Stimulated activated CD8-positive, alpha-beta memory T cell treated with anti-CD3 and anti-CD28 coated beads, Interleukin-4, amount 100 ng/mL, for 1 hour (primary cell): ENCODE measurements at regions not wholly inside any gene's neighbourhood (a gene's known extent, or its start where the extent isn't known, plus 50 kb on each side); places are given as distances from the start of the nearest gene placed in this dataset.
"Not testable (repeated sequence)": the region's sequence is repeated elsewhere in the genome, so short reads cannot be mapped to it uniquely, and the experiment has no call there.

Source experiments
- DNase-seq, 2 donors: peaks; one replicate each; pipeline ENCODE4 v3.0.0-alpha.2; 2020; ENCODE audit warnings: low read depth in 2 of 2, low spot score in 1 of 2

GRCh38 chr18:57954935-57955334 is 89.1 kb upstream of the NEDD4L start:
- DNase-seq, result no peak

- DNase-seq, result no peak
Observed at GRCh38 chr18:57953883-57954282, 90.1 kb upstream of the NEDD4L start.

GRCh38 chr18:57951999-57952774 is 91.8 kb upstream of the NEDD4L start:
- no peak for DNase-seq

DNA sequence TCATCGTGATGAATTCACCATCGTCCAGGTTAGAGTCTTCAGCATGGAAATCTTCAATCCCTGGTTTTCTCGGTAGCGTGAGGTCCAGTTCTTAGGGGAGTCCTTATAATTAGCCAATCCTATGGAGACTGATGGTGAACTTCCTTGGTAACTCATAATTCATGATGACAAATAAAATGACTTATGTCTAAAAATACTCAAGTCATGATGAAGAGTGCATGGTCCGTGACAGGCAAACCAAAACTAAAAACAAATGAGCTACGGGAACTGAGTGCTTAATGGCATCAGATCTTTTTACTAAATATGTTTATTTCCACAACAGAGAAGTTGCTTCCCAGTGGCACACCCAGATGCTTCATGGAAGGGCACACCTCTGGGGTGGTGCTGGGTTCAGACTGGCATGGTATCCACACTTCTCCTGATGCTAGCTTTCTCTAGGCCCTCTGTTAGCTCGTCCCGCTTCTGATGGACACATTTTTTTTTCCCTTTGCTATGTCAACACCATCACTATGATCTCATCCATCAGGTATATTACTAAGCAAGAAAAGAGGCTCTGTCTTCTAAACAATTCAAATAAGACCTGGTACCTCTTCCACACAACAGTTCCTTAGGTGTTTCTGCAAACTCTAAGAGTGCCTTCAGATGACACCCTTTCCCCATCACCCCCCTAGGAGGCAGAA is 92.8 kb upstream of the NEDD4L start:
- no peak for DNase-seq

DNA sequence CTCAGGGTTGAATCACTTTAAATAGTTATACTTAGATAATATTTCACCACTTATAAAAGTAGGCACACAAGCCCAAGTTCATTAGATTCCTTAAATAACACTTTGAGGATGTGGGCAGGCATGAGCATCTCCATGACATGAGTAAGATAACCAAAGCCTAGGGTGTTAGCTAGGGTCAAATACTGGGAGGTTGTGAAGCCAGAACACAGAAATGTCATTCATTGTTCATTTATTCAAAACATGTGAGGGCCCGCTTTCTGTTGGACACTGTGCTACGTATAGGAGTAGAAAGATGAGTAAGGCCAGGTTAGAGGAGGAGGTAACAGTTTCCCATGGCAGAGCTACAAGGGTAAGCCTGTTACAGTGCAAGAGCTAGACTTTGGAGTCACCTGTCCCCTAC is 93.5 kb upstream of the NEDD4L start:
- DNase-seq, result no peak

DNA sequence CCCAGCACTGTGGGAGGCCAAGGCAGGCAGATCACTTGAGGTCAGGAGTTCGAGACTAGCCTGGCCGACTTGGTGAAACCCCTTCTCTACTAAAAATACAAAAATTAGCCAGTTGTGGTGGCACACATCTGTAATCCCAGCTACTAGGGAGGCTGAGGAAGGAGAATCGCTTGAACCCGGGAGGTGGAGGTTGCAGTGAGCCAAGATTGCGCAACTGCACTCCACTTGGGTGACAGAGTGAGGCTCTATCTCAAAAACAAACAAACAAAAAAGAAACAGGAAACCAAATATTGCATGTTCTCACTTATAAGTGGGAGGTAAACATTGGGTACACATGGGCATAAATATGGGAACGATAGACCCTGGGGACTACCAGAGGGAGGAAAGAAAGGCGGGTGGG is 94.7 kb upstream of the NEDD4L start:
- DNase-seq, result not testable (repeated sequence)

DNA sequence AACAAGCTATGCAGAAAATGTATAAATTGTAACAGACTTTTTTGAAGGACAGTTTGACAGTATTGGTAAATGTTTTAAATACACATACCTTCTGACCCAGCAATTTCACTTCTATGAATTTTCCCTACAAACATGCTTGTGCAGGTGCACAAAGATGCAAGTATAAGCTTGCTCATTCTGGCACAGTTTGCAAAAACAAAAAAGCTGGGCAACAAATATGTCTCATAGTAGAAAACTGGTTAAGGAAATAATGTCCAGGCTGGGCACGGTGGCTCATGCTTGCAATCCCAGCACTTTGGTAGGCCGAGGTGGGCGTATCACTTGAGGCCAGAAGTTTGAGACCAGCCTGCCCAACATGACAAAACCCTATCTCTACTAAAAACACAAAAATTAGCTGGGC is 96.9 kb upstream of the NEDD4L start:
- DNase-seq, result no peak

DNA sequence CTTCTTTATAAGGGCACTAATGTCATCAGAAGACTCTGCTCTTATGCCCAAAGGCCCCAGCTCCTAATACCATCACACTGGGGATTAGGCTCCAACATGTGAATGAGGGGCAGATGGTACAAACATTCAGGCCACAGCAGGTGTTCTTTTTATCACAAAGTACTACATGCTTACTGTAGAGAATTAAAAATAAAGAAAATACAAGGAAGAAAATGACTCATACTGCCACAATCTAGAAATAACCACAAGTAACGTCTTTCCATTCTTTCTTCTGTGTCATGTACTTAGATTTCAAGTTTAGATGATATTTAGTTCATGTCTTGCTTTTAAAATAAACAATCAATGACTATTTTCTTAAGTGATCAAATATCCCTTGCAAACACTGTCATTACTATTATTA is 100.3 kb upstream of the NEDD4L start:
- DNase-seq, result no peak

DNA sequence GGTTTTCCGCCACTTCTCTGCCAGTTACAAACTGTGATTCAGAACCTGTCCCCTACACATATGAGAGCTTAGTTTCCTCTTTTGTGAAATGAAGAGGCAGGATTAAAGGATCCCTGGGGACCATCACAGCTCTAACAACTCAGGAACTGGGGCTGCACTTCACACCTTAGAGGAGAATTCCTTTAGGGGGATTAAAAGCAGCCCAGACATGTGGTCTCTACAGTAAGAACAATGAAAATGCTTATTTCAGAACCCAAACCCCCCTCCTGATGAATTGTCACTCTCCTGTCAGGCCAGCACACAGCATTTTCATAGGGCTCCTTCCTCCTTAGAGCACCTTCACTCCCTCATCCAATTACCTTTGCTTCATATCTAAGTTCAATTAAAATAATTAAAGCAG is 101.5 kb upstream of the NEDD4L start:
- no peak for DNase-seq

- DNase-seq, result no peak
Observed at GRCh38 chr18:57941841-57942489, 102.1 kb upstream of the NEDD4L start.

GRCh38 chr18:57940166-57940660 is 103.8 kb upstream of the NEDD4L start:
- DNase-seq, result no peak

GRCh38 chr18:57934375-57934774 is 109.7 kb upstream of the NEDD4L start:
- DNase-seq, result not testable (repeated sequence)

DNA sequence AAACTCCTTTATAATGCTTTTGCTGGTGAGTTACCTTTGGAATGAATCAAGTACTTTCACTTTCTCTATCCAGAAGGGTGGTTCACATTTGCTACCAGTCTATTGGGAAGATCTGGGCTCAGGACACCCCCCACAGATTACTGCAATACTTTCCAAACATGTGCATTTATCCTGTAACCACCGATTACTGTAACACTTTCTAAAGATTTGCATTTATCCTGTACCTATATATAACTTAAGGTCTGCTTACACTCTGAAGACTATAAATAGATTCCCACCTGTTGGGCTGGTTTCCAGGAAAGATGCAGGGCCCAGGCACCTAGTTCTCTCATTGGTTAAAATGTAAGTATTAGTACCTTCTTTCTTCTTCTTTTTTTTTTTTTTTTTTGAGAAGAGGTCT is 113.0 kb upstream of the NEDD4L start:
- DNase-seq, result no peak

DNA sequence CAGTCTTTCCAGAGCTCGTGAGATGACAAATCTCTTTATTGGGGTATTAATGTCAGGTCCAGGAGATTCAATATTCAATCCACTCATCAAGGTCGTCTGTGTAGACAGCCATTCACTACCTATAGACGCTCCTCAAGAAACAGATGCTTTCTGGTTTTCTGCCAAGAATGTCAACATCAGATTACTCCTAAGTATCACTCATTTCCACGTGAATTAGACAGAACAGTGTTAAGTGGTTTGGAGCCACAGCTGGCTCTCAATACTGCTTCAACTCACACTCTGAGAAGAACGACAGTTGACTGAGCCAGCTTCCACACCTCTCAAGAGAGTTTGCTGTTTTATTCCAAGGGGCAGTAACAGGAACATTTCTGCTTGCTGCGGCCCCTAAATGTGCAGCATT is 113.5 kb upstream of the NEDD4L start:
- DNase-seq, result no peak

GRCh38 chr18:57929922-57930321 is 114.1 kb upstream of the NEDD4L start:
- DNase-seq, result no peak

DNA sequence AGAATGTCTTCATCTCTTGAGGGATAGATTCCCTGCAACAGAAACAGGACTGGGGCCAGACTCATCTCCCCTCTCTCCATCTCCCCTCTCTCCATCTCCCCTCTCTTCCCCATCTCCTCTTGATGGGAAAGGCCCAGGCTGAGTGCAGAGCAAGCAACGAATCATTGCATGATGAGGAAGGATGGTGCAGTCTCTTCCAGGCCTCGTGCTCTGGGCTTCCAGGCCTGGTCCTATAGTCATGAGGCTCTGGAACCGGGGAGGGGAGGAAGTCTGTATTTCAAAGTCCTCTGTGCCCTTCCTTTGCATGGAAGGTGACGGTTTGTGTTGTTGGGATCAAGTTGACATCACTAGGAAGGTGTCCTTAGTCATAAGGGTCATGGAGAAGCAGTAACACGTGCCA is 115.6 kb upstream of the NEDD4L start:
- DNase-seq, result no peak

DNA sequence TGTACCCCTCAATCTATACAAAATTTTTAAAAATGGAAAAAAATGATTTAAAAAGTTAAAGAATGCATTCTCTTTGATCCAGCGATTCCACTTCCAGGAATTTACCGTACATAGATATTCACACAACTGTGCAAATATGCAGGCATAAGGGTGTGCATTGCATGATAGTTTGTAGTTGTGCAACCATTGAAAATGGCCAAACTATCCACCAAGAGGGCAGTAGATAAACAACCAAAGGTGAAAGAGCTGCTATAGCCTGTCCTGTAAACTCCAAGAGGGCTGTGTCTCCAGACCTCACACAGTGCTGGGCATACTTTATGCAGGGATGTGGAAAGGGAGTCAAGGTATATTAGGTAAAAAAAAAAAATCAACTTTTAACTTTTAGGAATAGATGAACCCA is 116.5 kb upstream of the NEDD4L start:
- DNase-seq, result no peak

DNA sequence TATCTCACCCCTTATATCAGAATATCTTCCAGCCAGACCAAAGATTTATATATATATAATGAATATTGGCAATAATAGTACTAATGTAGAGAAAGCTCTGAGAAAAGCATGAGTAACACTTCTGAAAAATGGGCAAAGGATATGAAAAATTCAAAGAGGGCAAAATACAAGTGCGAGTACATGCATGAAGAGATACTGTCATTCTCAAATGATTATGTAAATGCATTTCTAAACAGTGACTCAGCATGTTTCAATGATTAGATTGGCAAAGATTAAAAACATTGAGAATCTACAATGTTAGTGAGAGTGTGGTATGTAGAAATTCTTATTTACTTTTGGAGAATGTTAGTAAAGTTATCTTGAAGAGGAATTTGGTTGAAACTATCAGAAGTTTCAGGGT is 118.3 kb upstream of the NEDD4L start:
- DNase-seq, result no peak

GRCh38 chr18:57923611-57924010 is 120.4 kb upstream of the NEDD4L start:
- no peak for DNase-seq

DNA sequence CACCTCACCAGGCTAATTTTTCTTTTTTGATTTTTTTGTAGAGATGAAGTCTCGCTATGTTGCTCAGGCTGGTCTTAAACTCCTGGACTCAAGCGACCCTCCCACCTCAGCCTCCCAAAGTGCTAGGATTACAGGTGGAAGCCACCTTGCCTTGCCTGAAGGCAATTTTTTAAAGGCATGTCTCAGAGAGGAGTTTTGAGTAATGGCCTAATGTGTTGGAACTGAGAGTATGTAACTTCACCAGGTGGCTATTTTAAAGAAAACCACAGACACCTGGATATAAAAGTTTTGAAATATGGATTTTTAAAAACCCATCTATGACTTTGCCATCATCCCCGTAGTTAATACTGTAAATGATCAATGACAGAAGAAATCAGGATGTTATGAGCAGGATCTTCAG is 119.8 kb upstream of the ATP8B1 start:
- DNase-seq, result no peak

DNA sequence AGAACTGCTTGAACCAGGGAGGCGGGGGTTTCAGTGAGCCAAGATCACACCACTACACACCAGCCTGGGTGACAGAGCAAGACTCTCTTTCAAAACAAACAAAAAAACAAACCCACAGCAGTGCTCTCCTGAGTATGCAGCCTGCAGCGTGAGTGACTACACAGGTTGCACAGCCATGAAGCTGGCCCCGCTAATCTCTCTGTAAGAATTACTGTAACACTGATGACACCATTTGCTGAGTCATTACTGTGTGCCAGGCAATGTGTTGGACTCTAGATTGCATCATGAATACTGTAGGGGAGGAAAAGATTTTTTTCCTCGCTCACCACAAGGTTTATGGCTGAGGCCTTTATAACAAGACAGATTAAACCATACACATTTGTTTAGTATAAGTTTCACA is 118.6 kb upstream of the ATP8B1 start:
- no peak for DNase-seq

DNA sequence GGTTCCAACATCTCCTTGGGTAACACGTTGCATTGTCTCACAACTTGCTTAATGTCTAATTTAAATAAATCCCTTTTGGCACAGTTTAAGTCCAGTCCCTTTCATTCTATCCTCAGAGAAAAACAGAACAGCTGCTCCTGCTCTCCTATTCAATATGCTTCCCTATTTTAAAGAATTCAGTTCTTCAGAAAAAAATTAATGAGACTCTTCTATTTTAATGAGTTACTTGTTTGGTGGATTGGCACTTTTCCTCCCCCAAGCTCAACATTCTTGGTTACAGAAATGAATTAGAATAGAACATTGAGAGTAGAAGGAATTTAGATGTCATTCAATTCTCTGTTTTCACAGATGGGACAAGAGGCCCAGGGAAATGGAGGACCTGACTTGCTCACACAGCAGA is 116.9 kb upstream of the ATP8B1 start:
- DNase-seq, result no peak
